ENCODE measurements at regions not wholly inside any gene's neighbourhood (a gene's known extent, or its start where the extent isn't known, plus 50 kb on each side); places are given as distances from the start of the nearest gene placed in this dataset.

DNA sequence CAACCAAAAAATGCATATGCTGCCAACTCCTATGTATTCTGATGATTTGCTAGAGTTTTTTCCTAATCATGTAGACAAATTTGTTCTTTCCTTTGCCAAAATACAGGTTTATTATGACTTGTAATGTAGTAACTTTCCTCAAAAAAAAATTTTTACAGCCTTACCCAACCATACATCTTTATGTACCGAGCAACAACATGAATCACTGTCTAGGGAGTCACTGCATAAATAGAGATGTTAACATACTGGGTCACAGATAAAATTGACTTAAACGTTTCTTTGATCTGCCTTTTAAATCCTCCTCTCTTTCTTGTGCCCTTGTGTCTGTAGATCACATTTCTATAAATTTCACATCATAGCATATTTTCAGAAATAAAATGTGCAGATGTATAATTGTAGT lies 143.6 kb downstream of the MBD2 start:
- H2BK5ac ChIP-seq (ENCODE audit: low read depth, low read length, poor library complexity, severe bottlenecking), result no peak overlapping the region
- WGBS, 2 experiments (ENCODE audit: extremely low coverage in 2 of 2, insufficient read length in 1 of 2), result no CpG with 5 or more reads among the region's 2 CpGs
- no peak overlapping the region for H3K23ac ChIP-seq (ENCODE audit: low read depth, low read length)
- H3K27ac ChIP-seq (ENCODE audit: insufficient read depth, low read length), result no peak overlapping the region
- no peaks in the 10 kb centered on the region for H3K36me3 ChIP-seq (ENCODE audit: control insufficient read depth, insufficient read depth, low read length)
- no peaks in the 10 kb centered on the region for H3K4me1 ChIP-seq (ENCODE audit: control insufficient read depth, insufficient read depth, low read length)
- no peak overlapping the region for H4K5ac ChIP-seq (ENCODE audit: low read depth, low read length)
- H2BK20ac ChIP-seq (ENCODE audit: low read depth, low read length), result no peak overlapping the region
- no peaks in the 10 kb centered on the region for H4K20me1 ChIP-seq (ENCODE audit: insufficient read depth, low read length)
- H2BK15ac ChIP-seq (ENCODE audit: low read depth, low read length), result no peak overlapping the region
- CTCF ChIA-PET, result no interaction called here
- no peaks in the 10 kb centered on the region for H3K9me3 ChIP-seq (ENCODE audit: control insufficient read depth, insufficient read depth, low read length)
- no peaks in the 10 kb centered on the region for H3K79me1 ChIP-seq (ENCODE audit: low read depth in 1 of 2, low read length in 2 of 2)
- H3K9ac ChIP-seq (ENCODE audit: low read depth, low read length), result no peak overlapping the region
- H3K14ac ChIP-seq (replicated peaks; ENCODE audit: low read depth, low read length), result no peak overlapping the region
- no peak overlapping the region for H4K8ac ChIP-seq (ENCODE audit: low read depth in 2 of 2, low read length in 2 of 2)
- no peaks in the 10 kb centered on the region for H3K9me1 ChIP-seq (ENCODE audit: insufficient read depth, low read length)
- no peak overlapping the region for H2AFZ ChIP-seq (replicated peaks; ENCODE audit: low read length, poor library complexity)
- H3K56ac ChIP-seq (ENCODE audit: extremely low read depth, insufficient read depth, low read length), result no peak overlapping the region
- DNase-seq (no peak), ATAC-seq (ENCODE audit: low read depth) (no peak)
- H3K4ac ChIP-seq (ENCODE audit: low read depth, low read length), result no peak overlapping the region
- dilution Hi-C loops (cut with HindIII; ENCODE audit: low sequenced_read_pairs, unreplicated experiment), result no loop called here
- in situ Hi-C loops (cut with MboI; ENCODE audit: low sequenced_read_pairs), result no loop called here
- no peak overlapping the region for H2AK9ac ChIP-seq (replicated peaks; ENCODE audit: low read depth, low read length, poor library complexity)
- no peak overlapping the region for H3K18ac ChIP-seq (ENCODE audit: low read depth, low read length)
- intact Hi-C loops (cut with micrococcal nuclease), result no loop called here
- no peak overlapping the region for H2AK5ac ChIP-seq (ENCODE audit: low read depth, low read length)
- no peak overlapping the region for H4K91ac ChIP-seq (ENCODE audit: insufficient read depth, low read depth, low read length)
- no peaks in the 10 kb centered on the region for H3K27me3 ChIP-seq (ENCODE audit: control insufficient read depth, insufficient read depth, low read length)
- no peak overlapping the region for H2BK120ac ChIP-seq (ENCODE audit: low read depth, low read length)
- no peak overlapping the region for H3K4me2 ChIP-seq (ENCODE audit: low read depth, low read length)
- POLR2A ChIA-PET (ENCODE audit: unreplicated experiment), result no interaction called here
- TF ChIP-seq, protein P1, sequence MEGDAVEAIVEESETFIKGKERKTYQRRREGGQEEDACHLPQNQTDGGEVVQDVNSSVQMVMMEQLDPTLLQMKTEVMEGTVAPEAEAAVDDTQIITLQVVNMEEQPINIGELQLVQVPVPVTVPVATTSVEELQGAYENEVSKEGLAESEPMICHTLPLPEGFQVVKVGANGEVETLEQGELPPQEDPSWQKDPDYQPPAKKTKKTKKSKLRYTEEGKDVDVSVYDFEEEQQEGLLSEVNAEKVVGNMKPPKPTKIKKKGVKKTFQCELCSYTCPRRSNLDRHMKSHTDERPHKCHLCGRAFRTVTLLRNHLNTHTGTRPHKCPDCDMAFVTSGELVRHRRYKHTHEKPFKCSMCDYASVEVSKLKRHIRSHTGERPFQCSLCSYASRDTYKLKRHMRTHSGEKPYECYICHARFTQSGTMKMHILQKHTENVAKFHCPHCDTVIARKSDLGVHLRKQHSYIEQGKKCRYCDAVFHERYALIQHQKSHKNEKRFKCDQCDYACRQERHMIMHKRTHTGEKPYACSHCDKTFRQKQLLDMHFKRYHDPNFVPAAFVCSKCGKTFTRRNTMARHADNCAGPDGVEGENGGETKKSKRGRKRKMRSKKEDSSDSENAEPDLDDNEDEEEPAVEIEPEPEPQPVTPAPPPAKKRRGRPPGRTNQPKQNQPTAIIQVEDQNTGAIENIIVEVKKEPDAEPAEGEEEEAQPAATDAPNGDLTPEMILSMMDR (conservative IDR thresholded peaks at IDR 0.05; ENCODE audit: low read depth, low read length), result no peak
- TF ChIP-seq SMC3 (IDR thresholded peaks at IDR 0.05; ENCODE audit: low read depth, low read length) (no peak), RFX5 (IDR thresholded peaks at IDR 0.05; ENCODE audit: low read depth, low read length) (no peak), NFE2L2 (IDR thresholded peaks at IDR 0.05; ENCODE audit: low read depth, low read length) (no peak), RAD21 (IDR thresholded peaks at IDR 0.05; ENCODE audit: low read length) (no peak)
- no peak overlapping the region for H3K4me3 ChIP-seq (ENCODE audit: insufficient read depth, low read depth, low read length)
- no TSS peak for BruUV-seq (replicated peaks)

Data from IMR-90 (cell line).